SK-N-SH treated with all-trans-retinoic acid at 6 μM for 48 hours (cell line): ENCODE measurements at regions not wholly inside any gene's neighbourhood (a gene's known extent, or its start where the extent isn't known, plus 50 kb on each side); places are given as distances from the start of the nearest gene placed in this dataset.

Source experiments
- ATAC-seq: fragments of 200-7000 bp; cut with Tn5 transposase; 3 replicates; pipeline ENCODE4 v1.9.1; 2020; ENCODE audit warnings: mild to moderate bottlenecking, moderate library complexity
- ARNTL ChIP-seq: fragments of 450-650 bp; formaldehyde crosslinking; IDR thresholded peaks from 2 replicates; pipeline ENCODE4 v1.5.0; 2020; ENCODE audit warnings: low read depth, mild to moderate bottlenecking, moderate library complexity, borderline replicate concordance
- BACH2 ChIP-seq: fragments of 250-450 bp; sonication (Bioruptor Pico); IDR thresholded peaks from 2 replicates; pipeline ENCODE4 v1.9.0; 2021; ENCODE audit warnings: mild to moderate bottlenecking, borderline replicate concordance
- CSDC2 ChIP-seq: fragments of 250-450 bp; sonication (Bioruptor Pico); IDR thresholded peaks from 2 replicates; pipeline ENCODE4 v1.5.0; 2020; ENCODE audit warnings: mild to moderate bottlenecking, moderate library complexity
- ESRRG ChIP-seq: fragments of 250-450 bp; sonication (Bioruptor Pico); IDR thresholded peaks from 2 replicates; pipeline ENCODE4 v1.6.1; 2021; ENCODE audit warnings: mild to moderate bottlenecking
- GLIS3 ChIP-seq: fragments of 250-450 bp; sonication (Bioruptor Pico); IDR thresholded peaks from 2 replicates; pipeline ENCODE4 v1.5.0; 2020; ENCODE audit warnings: mild to moderate bottlenecking, moderate library complexity
- ISL1 ChIP-seq: fragments of 250-450 bp; sonication (Bioruptor Pico); IDR thresholded peaks from 2 replicates; pipeline ENCODE4 v2.1.2; 2022; ENCODE audit warnings: mild to moderate bottlenecking, moderate library complexity
- OSR1 ChIP-seq: fragments of 250-450 bp; sonication (Bioruptor Pico); IDR thresholded peaks from 2 replicates; pipeline ENCODE4 v1.8.0; 2022; ENCODE audit warnings: moderate library complexity, mild to moderate bottlenecking, inconsistent platforms
- PPARA ChIP-seq: fragments of 250-450 bp; sonication (Bioruptor Pico); IDR thresholded peaks from 2 replicates; pipeline ENCODE4 v1.5.0; 2020; ENCODE audit warnings: mild to moderate bottlenecking, borderline replicate concordance
- TCF4 ChIP-seq: fragments of 250-450 bp; sonication (Bioruptor Pico); IDR thresholded peaks from 2 replicates; pipeline ENCODE4 v1.8.0; 2021; ENCODE audit warnings: mild to moderate bottlenecking, moderate library complexity, borderline replicate concordance
- TOX ChIP-seq: fragments of 250-450 bp; sonication (Bioruptor Pico); IDR thresholded peaks from 2 replicates; pipeline ENCODE4 v1.8.0; 2021; ENCODE audit warnings: mild to moderate bottlenecking, moderate library complexity, borderline replicate concordance
- TSHZ2 ChIP-seq: fragments of 250-450 bp; sonication (Bioruptor Pico); IDR thresholded peaks from 2 replicates; pipeline ENCODE4 v1.5.0; 2020; ENCODE audit warnings: mild to moderate bottlenecking, moderate library complexity
- ZFP3 ChIP-seq: fragments of 250-450 bp; sonication (Bioruptor Pico); IDR thresholded peaks from 2 replicates; pipeline ENCODE4 v1.5.0; 2020; ENCODE audit warnings: mild to moderate bottlenecking, moderate library complexity
- ZFP30 ChIP-seq: fragments of 450-650 bp; formaldehyde crosslinking; IDR thresholded peaks from 2 replicates; pipeline ENCODE4 v1.5.0; 2022; ENCODE audit warnings: mild to moderate bottlenecking, moderate library complexity
- ZNF565 ChIP-seq: fragments of 450-650 bp; formaldehyde crosslinking; conservative IDR thresholded peaks from 2 replicates; pipeline ENCODE4 v1.5.0; 2020; ENCODE audit warnings: low read depth, mild to moderate bottlenecking, moderate library complexity
- ZNF70 ChIP-seq: fragments of 450-650 bp; formaldehyde crosslinking; IDR thresholded peaks from 2 replicates; pipeline ENCODE4 v1.5.0; 2020; ENCODE audit warnings: mild to moderate bottlenecking, moderate library complexity
- ZNF8 ChIP-seq: fragments of 450-650 bp; formaldehyde crosslinking; IDR thresholded peaks from 2 replicates; pipeline ENCODE4 v1.5.0; 2020; ENCODE audit warnings: mild to moderate bottlenecking, moderate library complexity
- TF ChIP-seq, protein P1 (sequence below): fragments of 250-450 bp; sonication (Bioruptor Pico); IDR thresholded peaks from 2 replicates; pipeline ENCODE4 v1.5.1; 2020; ENCODE audit warnings: low read depth, mild to moderate bottlenecking, moderate library complexity
- TF ChIP-seq, protein P2 (sequence below): fragments of 250-450 bp; sonication (Bioruptor Pico); IDR thresholded peaks from 2 replicates; pipeline ENCODE4 v1.8.0; 2020; ENCODE audit warnings: mild to moderate bottlenecking, moderate library complexity, borderline replicate concordance
- TF ChIP-seq, protein P3 (sequence below): fragments of 250-450 bp; sonication (Bioruptor Pico); IDR thresholded peaks from 2 replicates; pipeline ENCODE4 v1.5.1; 2021; ENCODE audit warnings: mild to moderate bottlenecking, moderate library complexity

DNA sequence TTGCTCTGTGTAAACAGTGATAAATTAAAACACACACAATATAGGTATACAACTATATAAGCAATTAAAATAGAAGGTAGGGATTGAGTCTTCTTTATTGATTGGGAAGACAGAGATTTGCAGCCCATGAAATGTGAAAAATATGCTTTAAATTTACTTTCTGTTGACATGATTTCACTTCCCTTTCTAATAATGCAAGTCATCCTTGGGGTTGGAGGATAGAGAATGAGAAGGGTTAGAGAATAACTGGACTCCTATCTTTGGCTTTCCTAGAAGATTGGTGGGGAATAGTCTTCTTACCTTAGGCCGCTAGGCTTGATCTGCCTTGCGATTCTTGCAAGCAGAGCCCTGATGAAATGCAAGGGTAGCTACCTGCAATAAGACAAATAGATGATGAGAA is 339.8 kb downstream of the NYAP2 start (continued):
- TF ChIP-seq BACH2 (no peak), ARNTL (CRISPR knock-in tag) (no peak), TSHZ2 (CRISPR knock-in tag) (no peak)

- no peak for ATAC-seq
These were observed 339.2 kb downstream of the NYAP2 start for GRCh38 chr2:225738735-225739134.

GRCh38 chr2:225737556-225737955 is 338.0 kb downstream of the NYAP2 start:
- peak; percentile 39 for ATAC-seq
- TF ChIP-seq PPARA (CRISPR knock-in tag) (no peak), ZNF70 (CRISPR knock-in tag) (no peak), TCF4 (CRISPR knock-in tag) (no peak), ZNF8 (CRISPR knock-in tag) (no peak), BACH2 (no peak), ZFP3 (no peak), ESRRG (no peak), ISL1 (CRISPR knock-in tag) (no peak), OSR1 (CRISPR knock-in tag) (no peak), ZFP30 (CRISPR knock-in tag) (no peak), TOX (CRISPR knock-in tag) (no peak), TSHZ2 (CRISPR knock-in tag) (no peak), GLIS3 (CRISPR knock-in tag) (no peak), CSDC2 (CRISPR knock-in tag) (no peak), ZNF565 (CRISPR knock-in tag) (no peak)
- TF ChIP-seq, protein P1, sequence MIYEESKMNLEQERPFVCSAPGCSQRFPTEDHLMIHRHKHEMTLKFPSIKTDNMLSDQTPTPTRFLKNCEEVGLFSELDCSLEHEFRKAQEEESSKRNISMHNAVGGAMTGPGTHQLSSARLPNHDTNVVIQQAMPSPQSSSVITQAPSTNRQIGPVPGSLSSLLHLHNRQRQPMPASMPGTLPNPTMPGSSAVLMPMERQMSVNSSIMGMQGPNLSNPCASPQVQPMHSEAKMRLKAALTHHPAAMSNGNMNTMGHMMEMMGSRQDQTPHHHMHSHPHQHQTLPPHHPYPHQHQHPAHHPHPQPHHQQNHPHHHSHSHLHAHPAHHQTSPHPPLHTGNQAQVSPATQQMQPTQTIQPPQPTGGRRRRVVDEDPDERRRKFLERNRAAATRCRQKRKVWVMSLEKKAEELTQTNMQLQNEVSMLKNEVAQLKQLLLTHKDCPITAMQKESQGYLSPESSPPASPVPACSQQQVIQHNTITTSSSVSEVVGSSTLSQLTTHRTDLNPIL (CRISPR knock-in tag): no peak
- TF ChIP-seq, protein P2, sequence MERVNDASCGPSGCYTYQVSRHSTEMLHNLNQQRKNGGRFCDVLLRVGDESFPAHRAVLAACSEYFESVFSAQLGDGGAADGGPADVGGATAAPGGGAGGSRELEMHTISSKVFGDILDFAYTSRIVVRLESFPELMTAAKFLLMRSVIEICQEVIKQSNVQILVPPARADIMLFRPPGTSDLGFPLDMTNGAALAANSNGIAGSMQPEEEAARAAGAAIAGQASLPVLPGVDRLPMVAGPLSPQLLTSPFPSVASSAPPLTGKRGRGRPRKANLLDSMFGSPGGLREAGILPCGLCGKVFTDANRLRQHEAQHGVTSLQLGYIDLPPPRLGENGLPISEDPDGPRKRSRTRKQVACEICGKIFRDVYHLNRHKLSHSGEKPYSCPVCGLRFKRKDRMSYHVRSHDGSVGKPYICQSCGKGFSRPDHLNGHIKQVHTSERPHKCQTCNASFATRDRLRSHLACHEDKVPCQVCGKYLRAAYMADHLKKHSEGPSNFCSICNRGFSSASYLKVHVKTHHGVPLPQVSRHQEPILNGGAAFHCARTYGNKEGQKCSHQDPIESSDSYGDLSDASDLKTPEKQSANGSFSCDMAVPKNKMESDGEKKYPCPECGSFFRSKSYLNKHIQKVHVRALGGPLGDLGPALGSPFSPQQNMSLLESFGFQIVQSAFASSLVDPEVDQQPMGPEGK (CRISPR knock-in tag): no peak
- TF ChIP-seq, protein P3, sequence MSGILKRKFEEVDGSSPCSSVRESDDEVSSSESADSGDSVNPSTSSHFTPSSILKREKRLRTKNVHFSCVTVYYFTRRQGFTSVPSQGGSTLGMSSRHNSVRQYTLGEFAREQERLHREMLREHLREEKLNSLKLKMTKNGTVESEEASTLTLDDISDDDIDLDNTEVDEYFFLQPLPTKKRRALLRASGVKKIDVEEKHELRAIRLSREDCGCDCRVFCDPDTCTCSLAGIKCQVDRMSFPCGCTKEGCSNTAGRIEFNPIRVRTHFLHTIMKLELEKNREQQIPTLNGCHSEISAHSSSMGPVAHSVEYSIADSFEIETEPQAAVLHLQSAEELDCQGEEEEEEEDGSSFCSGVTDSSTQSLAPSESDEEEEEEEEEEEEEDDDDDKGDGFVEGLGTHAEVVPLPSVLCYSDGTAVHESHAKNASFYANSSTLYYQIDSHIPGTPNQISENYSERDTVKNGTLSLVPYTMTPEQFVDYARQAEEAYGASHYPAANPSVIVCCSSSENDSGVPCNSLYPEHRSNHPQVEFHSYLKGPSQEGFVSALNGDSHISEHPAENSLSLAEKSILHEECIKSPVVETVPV: no peak

More at GRCh38 chr2:225738735-225739134, 339.2 kb downstream of the NYAP2 start:
- TF ChIP-seq, protein P1 (CRISPR knock-in tag): no peak
- TF ChIP-seq GLIS3 (CRISPR knock-in tag) (no peak), PPARA (CRISPR knock-in tag) (no peak), TCF4 (CRISPR knock-in tag) (no peak), ZNF70 (CRISPR knock-in tag) (no peak)
- TF ChIP-seq, protein P2 (CRISPR knock-in tag): no peak
- TF ChIP-seq, all 23 proteins: peak for 0
